ENCODE measurements at regions not wholly inside any gene's neighbourhood (a gene's known extent, or its start where the extent isn't known, plus 50 kb on each side); places are given as distances from the start of the nearest gene placed in this dataset.
"Not testable (repeated sequence)": the region's sequence is repeated elsewhere in the genome, so short reads cannot be mapped to it uniquely, and the experiment has no call there.

GRCh38 chr5:20307391-20307790 lies 319.4 kb upstream of the CDH18 start:
- no peaks in the 10 kb centered on the region for H3K9me3 Mint-ChIP-seq (ENCODE audit: unreplicated experiment)

DNA sequence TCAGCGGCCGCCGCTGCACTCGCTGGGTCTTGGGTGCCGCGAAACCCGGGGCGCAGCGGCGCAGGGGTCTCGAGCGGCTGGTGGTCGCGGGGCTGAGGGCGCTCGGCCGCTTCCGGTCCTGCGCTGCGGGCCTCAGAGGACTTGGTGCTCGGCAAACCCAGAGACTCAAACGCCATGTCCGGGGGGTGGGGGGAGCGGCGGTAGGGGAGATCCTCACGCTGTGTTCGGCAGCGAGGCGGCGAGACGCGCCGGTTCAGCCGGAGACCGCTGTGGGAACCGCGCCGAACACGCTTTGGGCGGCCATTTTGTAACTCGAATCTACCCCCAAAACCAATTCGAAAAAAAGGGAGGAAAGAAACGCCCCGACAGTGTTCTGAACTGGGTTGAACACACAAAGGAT lies 317.5 kb upstream of the CDH18 start:
- H3K27ac Mint-ChIP-seq (ENCODE audit: unreplicated experiment), result no peak overlapping the region
- H3K36me3 ChIP-seq (ENCODE audit: insufficient read depth, low read length), result no peaks in the 10 kb centered on the region

More at GRCh38 chr5:20307391-20307790, 319.4 kb upstream of the CDH18 start:
- Histone ChIP-seq H3K79me2 (ENCODE audit: insufficient read depth, low read length) (no peaks in the 10 kb centered on the region), H3K4me3 (ENCODE audit: insufficient read depth, low read depth, low read length) (no peak overlapping the region), H3K27ac (ENCODE audit: low read depth, low read length) (no peak overlapping the region), H3K36me3 (ENCODE audit: insufficient read depth, low read length) (no peaks in the 10 kb centered on the region), H3K9me3 (ENCODE audit: insufficient read depth, low read depth, low read length) (no peaks in the 10 kb centered on the region), H3K4me2 (ENCODE audit: low read length) (no peak overlapping the region), H4K20me1 (ENCODE audit: insufficient read depth, low read length) (no peaks in the 10 kb centered on the region), H3K27me3 (ENCODE audit: insufficient read depth, low read length) (no peaks in the 10 kb centered on the region), H3K9ac (ENCODE audit: low read length) (no peak overlapping the region), H2AFZ (ENCODE audit: low read depth, low read length) (no peak overlapping the region), H3K4me1 (ENCODE audit: insufficient read depth, low read length) (no peaks in the 10 kb centered on the region)
- DNase-seq (ENCODE audit: low read depth) (no peak), FAIRE-seq (no peak)
- Mint-ChIP-seq H3K27ac (ENCODE audit: unreplicated experiment) (no peak overlapping the region), H3K4me1 (ENCODE audit: low read depth, unreplicated experiment) (no peaks in the 10 kb centered on the region), H3K36me3 (ENCODE audit: low read depth, unreplicated experiment) (no peaks in the 10 kb centered on the region), H3K27me3 (ENCODE audit: low read depth, unreplicated experiment) (no peaks in the 10 kb centered on the region), H3K4me3 (ENCODE audit: unreplicated experiment) (no peak overlapping the region)
- no peak for TF ChIP-seq EZH2 (IDR thresholded peaks at IDR 0.05; ENCODE audit: insufficient read depth, low read length)
- TF ChIP-seq, protein P1, sequence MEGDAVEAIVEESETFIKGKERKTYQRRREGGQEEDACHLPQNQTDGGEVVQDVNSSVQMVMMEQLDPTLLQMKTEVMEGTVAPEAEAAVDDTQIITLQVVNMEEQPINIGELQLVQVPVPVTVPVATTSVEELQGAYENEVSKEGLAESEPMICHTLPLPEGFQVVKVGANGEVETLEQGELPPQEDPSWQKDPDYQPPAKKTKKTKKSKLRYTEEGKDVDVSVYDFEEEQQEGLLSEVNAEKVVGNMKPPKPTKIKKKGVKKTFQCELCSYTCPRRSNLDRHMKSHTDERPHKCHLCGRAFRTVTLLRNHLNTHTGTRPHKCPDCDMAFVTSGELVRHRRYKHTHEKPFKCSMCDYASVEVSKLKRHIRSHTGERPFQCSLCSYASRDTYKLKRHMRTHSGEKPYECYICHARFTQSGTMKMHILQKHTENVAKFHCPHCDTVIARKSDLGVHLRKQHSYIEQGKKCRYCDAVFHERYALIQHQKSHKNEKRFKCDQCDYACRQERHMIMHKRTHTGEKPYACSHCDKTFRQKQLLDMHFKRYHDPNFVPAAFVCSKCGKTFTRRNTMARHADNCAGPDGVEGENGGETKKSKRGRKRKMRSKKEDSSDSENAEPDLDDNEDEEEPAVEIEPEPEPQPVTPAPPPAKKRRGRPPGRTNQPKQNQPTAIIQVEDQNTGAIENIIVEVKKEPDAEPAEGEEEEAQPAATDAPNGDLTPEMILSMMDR (IDR thresholded peaks at IDR 0.05; ENCODE audit: insufficient read depth, low read depth, low read length), result no peak

DNA sequence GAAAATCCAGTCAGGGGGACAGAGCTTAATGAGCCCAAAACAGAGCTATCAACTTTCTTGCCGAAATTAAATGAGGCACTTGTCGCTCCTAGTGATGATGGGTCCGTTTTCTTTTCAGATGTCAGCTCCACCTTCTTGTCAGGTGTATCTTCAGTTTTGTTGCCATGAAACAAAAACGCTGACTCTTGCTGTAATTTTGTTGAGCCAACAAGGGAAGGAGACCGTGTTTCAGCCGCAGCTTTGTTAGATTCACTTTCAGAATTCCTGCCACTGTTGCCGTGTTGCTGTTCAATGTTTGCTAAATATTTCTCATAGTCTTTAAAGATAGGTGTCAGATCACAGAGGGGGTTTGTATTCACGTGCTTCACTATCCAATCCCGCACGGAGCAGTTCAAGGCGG lies 316.6 kb upstream of the CDH18 start:
- not testable (repeated sequence) for H3K4me2 ChIP-seq (ENCODE audit: low read length); H3K27ac Mint-ChIP-seq (ENCODE audit: unreplicated experiment); H2AFZ ChIP-seq (ENCODE audit: low read depth, low read length); DNase-seq (ENCODE audit: low read depth); H3K4me1 Mint-ChIP-seq (ENCODE audit: low read depth, unreplicated experiment); FAIRE-seq; H4K20me1 ChIP-seq (ENCODE audit: insufficient read depth, low read length); H3K9me3 Mint-ChIP-seq (ENCODE audit: unreplicated experiment); H3K27me3 ChIP-seq (ENCODE audit: insufficient read depth, low read length); H3K79me2 ChIP-seq (ENCODE audit: insufficient read depth, low read length); H3K9ac ChIP-seq (ENCODE audit: low read length); H3K9me3 ChIP-seq (ENCODE audit: insufficient read depth, low read depth, low read length); H3K36me3 Mint-ChIP-seq (ENCODE audit: low read depth, unreplicated experiment); H3K4me3 ChIP-seq (ENCODE audit: insufficient read depth, low read depth, low read length); H3K4me3 Mint-ChIP-seq (ENCODE audit: unreplicated experiment); H3K27ac ChIP-seq (ENCODE audit: low read depth, low read length); H3K4me1 ChIP-seq (ENCODE audit: insufficient read depth, low read length); H3K27me3 Mint-ChIP-seq (ENCODE audit: low read depth, unreplicated experiment); H3K36me3 ChIP-seq (ENCODE audit: insufficient read depth, low read length)

More for the DNA sequence above, 317.5 kb upstream of the CDH18 start:
- H3K4me1 Mint-ChIP-seq (ENCODE audit: low read depth, unreplicated experiment), result no peaks in the 10 kb centered on the region
- Histone ChIP-seq H2AFZ (ENCODE audit: low read depth, low read length) (no peak overlapping the region), H3K4me2 (ENCODE audit: low read length) (no peak overlapping the region), H3K4me3 (ENCODE audit: insufficient read depth, low read depth, low read length) (no peak overlapping the region), H3K9ac (ENCODE audit: low read length) (no peak overlapping the region), H4K20me1 (ENCODE audit: insufficient read depth, low read length) (no peaks in the 10 kb centered on the region), H3K79me2 (ENCODE audit: insufficient read depth, low read length) (no peaks in the 10 kb centered on the region), H3K27ac (ENCODE audit: low read depth, low read length) (no peak overlapping the region), H3K27me3 (ENCODE audit: insufficient read depth, low read length) (no peaks in the 10 kb centered on the region), H3K4me1 (ENCODE audit: insufficient read depth, low read length) (no peaks in the 10 kb centered on the region), H3K9me3 (ENCODE audit: insufficient read depth, low read depth, low read length) (no peaks in the 10 kb centered on the region)
- DNase-seq (ENCODE audit: low read depth) (no peak), FAIRE-seq (no peak)
- no peak overlapping the region for H3K4me3 Mint-ChIP-seq (ENCODE audit: unreplicated experiment)
- TF ChIP-seq, protein P1 (IDR thresholded peaks at IDR 0.05; ENCODE audit: insufficient read depth, low read depth, low read length), result no peak
- TF ChIP-seq EZH2 (IDR thresholded peaks at IDR 0.05; ENCODE audit: insufficient read depth, low read length), result no peak
- no peaks in the 10 kb centered on the region for H3K27me3 Mint-ChIP-seq (ENCODE audit: low read depth, unreplicated experiment)
- H3K36me3 Mint-ChIP-seq (ENCODE audit: low read depth, unreplicated experiment), result no peaks in the 10 kb centered on the region
- H3K9me3 Mint-ChIP-seq (ENCODE audit: unreplicated experiment), result no peaks in the 10 kb centered on the region
